Left lung (tissue), 4 donors: ENCODE measurements at regions not wholly inside any gene's neighbourhood (a gene's known extent, or its start where the extent isn't known, plus 50 kb on each side); places are given as distances from the start of the nearest gene placed in this dataset.
"Not testable (repeated sequence)": the region's sequence is repeated elsewhere in the genome, so short reads cannot be mapped to it uniquely, and the experiment has no call there.

Experiments
- ATAC-seq: fragments of 200-7000 bp; cut with Tn5 transposase; one replicate; pipeline ENCODE4 v1.9.1; 2020; ENCODE audit warnings: moderate library complexity
- DNase-seq, 4 donors: peaks; one replicate each; pipeline ENCODE4 v3.0.0-alpha.2; 2013 to 2020
- H3K27ac ChIP-seq, 2 donors: fragments of 200-600 bp; sonication (generic) in 1 of 2; one replicate each; pipeline versions ENCODE4 v1.5.0 to v1.8.0; 2020 to 2021
- H3K27me3 ChIP-seq, 2 donors: fragments of 200-600 bp; sonication (generic) in 1 of 2; one replicate each; pipeline versions ENCODE4 v1.5.0 to v1.8.0; 2020 to 2021
- H3K36me3 ChIP-seq, 2 donors: fragments of 200-600 bp; sonication (generic) in 1 of 2; one replicate each; pipeline versions ENCODE4 v1.5.0 to v1.8.0; 2020 to 2021
- H3K4me1 ChIP-seq, 2 donors: fragments of 200-600 bp; one replicate each; pipeline ENCODE4 v1.8.0; 2021
- H3K4me3 ChIP-seq, 2 donors: fragments of 200-600 bp; sonication (generic) in 1 of 2; one replicate each; pipeline versions ENCODE4 v1.5.0 to v1.8.0; 2020 to 2021; ENCODE audit warnings: mild to moderate bottlenecking in 1 of 2
- H3K9me3 ChIP-seq, 2 donors: fragments of 200-600 bp; sonication (generic) in 1 of 2; one replicate each; pipeline versions ENCODE4 v1.5.0 to v1.8.0; 2020 to 2021
- CTCF ChIP-seq, 2 donors: fragments of 200-600 bp; sonication (generic) in 1 of 2; IDR thresholded peaks; one replicate each; pipeline versions ENCODE4 v1.5.0 to v1.8.0; 2021; ENCODE audit warnings: antibody characterized with exemption in 2 of 2
- intact Hi-C, 2 donors: fragments of 100-400 bp; cut with DNase I; formaldehyde crosslinking; loops; one replicate each; pipeline versions ENCODE4 v1.11.2 to v1.14.2; 2022
- donor health status: DM: no; HTN: yes; CAD: no.
- donor health status: DM: no; HTN: no; CAD: no.

GRCh38 chr2:4791488-4791887 is 900.7 kb upstream of the SOX11 start:
- intact Hi-C loops, result no loop called here
- Histone ChIP-seq H3K4me1 (no peaks in the 10 kb centered on the region), H3K4me3 (no peak overlapping the region), H3K27me3 (no peaks in the 10 kb centered on the region), H3K9me3 (peaks cover 0 to 19% of the 10 kb centered on the region in 2 donors), H3K27ac (no peak overlapping the region), H3K36me3 (no peaks in the 10 kb centered on the region)
- ATAC-seq (no peak), DNase-seq (no peak)
- TF ChIP-seq CTCF (IDR thresholded peaks at IDR 0.05), result no peak

- no peak for ATAC-seq
- intact Hi-C loops, result no loop called here
- Histone ChIP-seq H3K27ac (no peak overlapping the region), H3K36me3 (no peaks in the 10 kb centered on the region), H3K9me3 (peaks cover 0 to 16% of the 10 kb centered on the region in 2 donors), H3K4me3 (no peak overlapping the region), H3K27me3 (no peaks in the 10 kb centered on the region), H3K4me1 (no peaks in the 10 kb centered on the region)
- no peak for DNase-seq
- no peak for TF ChIP-seq CTCF (IDR thresholded peaks at IDR 0.05)
Observed at GRCh38 chr2:4792126-4792525, 900.1 kb upstream of the SOX11 start.

GRCh38 chr2:4803396-4803795 is 888.8 kb upstream of the SOX11 start:
- intact Hi-C loops, result no loop called here

GRCh38 chr2:4814137-4814536 is 878.0 kb upstream of the SOX11 start:
- intact Hi-C loops, result not testable (repeated sequence)

More at GRCh38 chr2:4803396-4803795, 888.8 kb upstream of the SOX11 start:
- Histone ChIP-seq H3K4me3 (no peak overlapping the region), H3K4me1 (no peaks in the 10 kb centered on the region), H3K36me3 (no peaks in the 10 kb centered on the region), H3K27me3 (no peaks in the 10 kb centered on the region), H3K9me3 (peaks cover 0 to 4% of the 10 kb centered on the region in 2 donors), H3K27ac (no peak overlapping the region)
- ATAC-seq, result no peak
- TF ChIP-seq CTCF (IDR thresholded peaks at IDR 0.05), result no peak
- no peak for DNase-seq

GRCh38 chr2:4827836-4828235 is 864.3 kb upstream of the SOX11 start:
- H3K27me3 ChIP-seq, result no peaks in the 10 kb centered on the region
- ATAC-seq, result no peak
- no peak overlapping the region for H3K4me3 ChIP-seq
- intact Hi-C loops, result no loop called here
- no peaks in the 10 kb centered on the region for H3K4me1 ChIP-seq
- no peaks in the 10 kb centered on the region for H3K36me3 ChIP-seq
- no peak overlapping the region for H3K27ac ChIP-seq
- no peak for TF ChIP-seq CTCF (IDR thresholded peaks at IDR 0.05)
- DNase-seq, result no peak
- H3K9me3 ChIP-seq, result peaks cover 0 to 4% of the 10 kb centered on the region in 2 donors

More at GRCh38 chr2:4814137-4814536, 878.0 kb upstream of the SOX11 start:
- ATAC-seq, H3K27ac ChIP-seq, DNase-seq, H3K4me1 ChIP-seq, H3K36me3 ChIP-seq, H3K27me3 ChIP-seq, H3K4me3 ChIP-seq: not testable (repeated sequence)
- H3K9me3 ChIP-seq, result peaks cover 0 to 15% of the 10 kb centered on the region in 2 donors

GRCh38 chr2:4828682-4829374 is 863.4 kb upstream of the SOX11 start:
- H3K27ac ChIP-seq, result no peak overlapping the region
- H3K9me3 ChIP-seq, result peaks cover 0 to 4% of the 10 kb centered on the region in 2 donors
- ATAC-seq (no peak), DNase-seq (no peak)
- no peaks in the 10 kb centered on the region for H3K36me3 ChIP-seq
- no peaks in the 10 kb centered on the region for H3K4me1 ChIP-seq
- no peak for TF ChIP-seq CTCF (IDR thresholded peaks at IDR 0.05)
- H3K4me3 ChIP-seq, result no peak overlapping the region
- no peaks in the 10 kb centered on the region for H3K27me3 ChIP-seq
- intact Hi-C loops, result no loop called here
